Esophagus squamous epithelium (tissue), 4 donors: ENCODE measurements at regions not wholly inside any gene's neighbourhood (a gene's known extent, or its start where the extent isn't known, plus 50 kb on each side); places are given as distances from the start of the nearest gene placed in this dataset.

Experiments used
- POLR2A ChIP-seq, 4 donors: fragments of 450-650 bp; IDR thresholded peaks; one replicate each; pipeline ENCODE4 v1.6.1; 2017; ENCODE audit warnings: antibody characterized with exemption in 4 of 4, mild to moderate bottlenecking in 4 of 4, moderate library complexity in 3 of 4
- TF ChIP-seq, protein P1 (sequence below), 6 experiments: fragments of 450-650 bp in 4 of 6; fragments of 200-600 bp in 2 of 6; sonication (generic) in 2 of 6; IDR thresholded peaks; one replicate each; pipeline ENCODE4 v1.5.1; 2016 to 2019; ENCODE audit warnings: antibody characterized with exemption in 6 of 6, mild to moderate bottlenecking in 4 of 6, moderate library complexity in 4 of 6

DNA sequence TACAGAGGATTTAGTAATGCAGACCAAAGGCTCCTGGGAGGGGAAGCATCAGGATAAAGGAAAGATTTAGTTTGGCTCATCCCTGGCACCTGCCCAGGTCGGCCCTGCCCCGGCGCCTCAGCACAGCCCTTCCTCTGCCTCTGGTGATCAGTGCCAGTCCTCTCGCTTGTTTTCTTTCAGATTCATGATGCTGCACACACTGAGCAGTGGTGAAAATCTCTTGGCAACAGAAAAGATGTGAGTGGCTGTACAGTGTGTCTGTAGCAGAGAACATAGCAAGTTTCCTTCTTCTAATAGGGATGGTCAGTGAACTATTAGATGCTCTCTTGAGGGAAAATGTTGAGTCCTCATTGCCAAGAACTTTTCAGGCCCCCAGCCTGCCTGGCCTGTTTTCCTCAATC is 994.1 kb downstream of the KCNMA1 start:
- TF ChIP-seq, protein P1, sequence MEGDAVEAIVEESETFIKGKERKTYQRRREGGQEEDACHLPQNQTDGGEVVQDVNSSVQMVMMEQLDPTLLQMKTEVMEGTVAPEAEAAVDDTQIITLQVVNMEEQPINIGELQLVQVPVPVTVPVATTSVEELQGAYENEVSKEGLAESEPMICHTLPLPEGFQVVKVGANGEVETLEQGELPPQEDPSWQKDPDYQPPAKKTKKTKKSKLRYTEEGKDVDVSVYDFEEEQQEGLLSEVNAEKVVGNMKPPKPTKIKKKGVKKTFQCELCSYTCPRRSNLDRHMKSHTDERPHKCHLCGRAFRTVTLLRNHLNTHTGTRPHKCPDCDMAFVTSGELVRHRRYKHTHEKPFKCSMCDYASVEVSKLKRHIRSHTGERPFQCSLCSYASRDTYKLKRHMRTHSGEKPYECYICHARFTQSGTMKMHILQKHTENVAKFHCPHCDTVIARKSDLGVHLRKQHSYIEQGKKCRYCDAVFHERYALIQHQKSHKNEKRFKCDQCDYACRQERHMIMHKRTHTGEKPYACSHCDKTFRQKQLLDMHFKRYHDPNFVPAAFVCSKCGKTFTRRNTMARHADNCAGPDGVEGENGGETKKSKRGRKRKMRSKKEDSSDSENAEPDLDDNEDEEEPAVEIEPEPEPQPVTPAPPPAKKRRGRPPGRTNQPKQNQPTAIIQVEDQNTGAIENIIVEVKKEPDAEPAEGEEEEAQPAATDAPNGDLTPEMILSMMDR (IDR thresholded peaks at IDR 0.05) = no peak
- TF ChIP-seq POLR2A (IDR thresholded peaks at IDR 0.05) = no peak
